ENCODE measurements at regions not wholly inside any gene's neighbourhood (a gene's known extent, or its start where the extent isn't known, plus 50 kb on each side); places are given as distances from the start of the nearest gene placed in this dataset.
"Not testable (repeated sequence)": the region's sequence is repeated elsewhere in the genome, so short reads cannot be mapped to it uniquely, and the experiment has no call there.

DNA sequence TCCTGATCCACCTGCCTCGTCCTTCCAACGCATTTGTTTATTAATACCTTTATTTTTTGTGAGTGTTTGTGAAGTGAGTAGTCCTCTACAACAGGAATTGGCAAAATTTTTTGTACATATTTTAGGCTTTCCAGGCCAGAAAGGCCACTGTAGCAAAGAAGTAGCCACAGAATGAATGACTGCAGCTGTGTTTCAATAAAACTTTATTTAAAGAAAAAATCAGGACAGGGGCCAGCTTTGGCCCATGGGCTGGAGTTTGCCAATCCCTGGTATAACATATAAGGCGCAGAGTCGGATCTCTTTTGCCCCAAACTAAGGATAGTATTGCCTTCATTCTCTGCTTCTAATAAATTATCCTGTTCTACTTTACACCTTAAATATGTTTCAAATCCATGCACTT lies 198.0 kb upstream of the COX10 start:
- DNase-seq: no peak

DNA sequence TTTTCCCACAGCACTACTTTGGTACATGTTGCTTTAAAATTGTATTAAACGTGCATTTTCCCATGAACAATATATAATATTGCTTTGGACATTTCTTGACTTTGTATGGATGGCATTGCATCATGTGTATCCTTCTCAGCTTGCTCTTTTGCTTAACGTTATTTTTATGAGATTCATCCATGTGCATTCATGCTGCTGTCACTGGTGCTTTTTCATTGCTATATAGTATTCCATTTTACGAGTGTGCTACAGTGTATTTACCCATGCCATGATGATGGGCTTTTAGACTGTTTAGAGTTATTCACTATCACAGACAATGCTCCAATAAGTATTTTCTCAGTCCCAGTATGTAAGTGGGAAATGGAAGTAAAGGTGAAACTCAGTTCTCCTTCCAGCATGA lies 195.2 kb upstream of the COX10 start:
- DNase-seq: no peak

DNA sequence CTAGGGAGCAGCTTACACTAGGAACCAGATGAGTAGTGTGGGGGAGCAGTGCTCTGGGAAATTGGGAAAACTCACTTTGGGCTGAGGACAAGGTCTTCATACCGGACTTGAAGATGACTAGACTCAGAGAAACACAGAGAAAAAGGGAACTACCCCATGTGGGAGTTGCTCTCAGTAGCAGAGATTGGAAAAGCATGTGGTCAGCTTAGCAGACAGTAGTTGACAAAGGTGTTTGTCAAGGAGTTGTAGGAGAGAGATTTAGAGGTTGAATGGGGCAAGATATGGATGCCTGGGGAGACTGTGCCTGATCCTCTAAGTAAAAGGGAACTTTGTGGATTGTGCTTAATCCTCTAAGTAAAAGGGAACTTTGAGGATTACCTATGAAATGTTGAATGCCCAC lies 194.5 kb upstream of the COX10 start:
- DNase-seq: no peak

DNA sequence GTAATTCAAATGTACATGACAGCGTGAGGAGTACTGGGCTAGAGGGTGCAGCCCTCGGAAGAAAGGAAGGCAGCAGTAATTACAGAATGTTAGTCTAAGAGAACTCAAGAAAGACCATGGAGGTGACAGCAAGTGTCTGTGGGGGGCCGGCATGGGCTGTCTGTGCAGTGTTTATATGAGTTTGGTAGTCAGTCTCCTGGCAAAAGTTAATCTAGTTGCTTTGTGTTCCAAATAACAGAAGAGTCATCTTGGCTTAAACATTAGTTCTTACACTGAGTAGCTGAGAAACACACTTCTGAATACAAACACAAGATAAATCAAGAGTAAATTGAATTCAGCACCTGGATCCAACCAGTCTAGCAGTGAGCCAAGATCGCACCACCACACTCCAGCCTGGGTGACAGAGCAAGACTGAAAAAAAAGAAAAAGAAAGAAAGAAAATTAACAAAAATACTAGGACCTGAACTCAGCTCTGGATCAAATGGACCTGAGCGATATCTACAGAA lies 189.3 kb upstream of the COX10 start:
- DNase-seq: no peak

DNA sequence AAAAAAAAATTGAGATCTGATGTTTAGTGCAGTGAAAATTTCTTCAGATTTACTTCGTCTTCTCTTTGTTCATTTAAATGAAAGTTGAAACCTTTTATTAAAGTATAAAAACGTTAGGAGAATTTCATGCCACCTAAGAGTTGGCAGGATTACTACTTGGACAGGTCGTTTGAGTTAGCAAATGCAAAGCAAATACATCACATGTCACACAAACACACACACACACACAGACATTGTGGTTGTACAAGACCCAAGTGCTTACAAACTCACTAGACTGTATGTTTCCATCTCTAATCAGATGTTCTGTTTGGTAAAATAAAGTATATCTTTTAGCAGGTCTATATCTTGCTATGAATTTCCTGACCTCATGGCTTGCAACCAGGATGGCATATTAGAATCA lies 185.6 kb upstream of the COX10 start:
- no peak for DNase-seq

DNA sequence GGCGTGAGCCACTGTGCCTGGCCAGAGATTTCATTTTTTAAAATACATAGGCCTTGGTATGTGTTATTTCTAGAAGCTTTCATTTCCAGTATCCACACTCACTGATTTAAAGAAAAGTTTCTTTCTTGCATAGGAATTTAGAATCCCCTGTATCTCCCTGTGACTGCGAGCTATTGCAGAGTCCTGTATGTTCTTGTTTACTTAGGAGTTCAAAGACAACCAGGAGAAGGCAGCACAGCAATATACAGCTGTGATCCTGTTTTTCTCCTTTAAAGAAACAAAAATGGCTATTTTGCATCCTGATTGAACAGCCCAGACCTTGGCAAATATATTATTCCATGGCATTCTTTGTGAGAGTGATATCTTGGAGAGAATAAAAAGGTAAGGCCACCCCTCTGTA lies 185.0 kb upstream of the COX10 start:
- no peak for DNase-seq

DNA sequence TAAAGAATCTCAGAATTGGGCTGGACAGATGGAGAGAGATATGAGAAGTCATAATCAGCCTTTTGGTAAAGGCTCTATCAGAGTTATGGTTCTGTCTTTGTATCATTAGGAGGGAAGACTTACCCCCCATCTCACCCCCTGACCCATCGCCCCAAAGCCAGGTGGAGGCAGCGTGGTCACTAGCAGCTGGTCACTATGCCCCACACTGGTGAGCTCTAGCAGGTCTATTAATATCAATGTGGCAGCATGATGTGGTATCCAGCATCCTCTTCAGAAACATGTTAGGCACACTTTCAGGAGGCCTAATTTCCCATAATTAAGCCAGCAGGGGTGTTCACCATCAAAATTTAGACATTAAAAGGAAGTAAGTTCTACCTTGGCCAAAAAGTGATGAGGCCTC lies 183.8 kb upstream of the COX10 start:
- no peak for DNase-seq

DNA sequence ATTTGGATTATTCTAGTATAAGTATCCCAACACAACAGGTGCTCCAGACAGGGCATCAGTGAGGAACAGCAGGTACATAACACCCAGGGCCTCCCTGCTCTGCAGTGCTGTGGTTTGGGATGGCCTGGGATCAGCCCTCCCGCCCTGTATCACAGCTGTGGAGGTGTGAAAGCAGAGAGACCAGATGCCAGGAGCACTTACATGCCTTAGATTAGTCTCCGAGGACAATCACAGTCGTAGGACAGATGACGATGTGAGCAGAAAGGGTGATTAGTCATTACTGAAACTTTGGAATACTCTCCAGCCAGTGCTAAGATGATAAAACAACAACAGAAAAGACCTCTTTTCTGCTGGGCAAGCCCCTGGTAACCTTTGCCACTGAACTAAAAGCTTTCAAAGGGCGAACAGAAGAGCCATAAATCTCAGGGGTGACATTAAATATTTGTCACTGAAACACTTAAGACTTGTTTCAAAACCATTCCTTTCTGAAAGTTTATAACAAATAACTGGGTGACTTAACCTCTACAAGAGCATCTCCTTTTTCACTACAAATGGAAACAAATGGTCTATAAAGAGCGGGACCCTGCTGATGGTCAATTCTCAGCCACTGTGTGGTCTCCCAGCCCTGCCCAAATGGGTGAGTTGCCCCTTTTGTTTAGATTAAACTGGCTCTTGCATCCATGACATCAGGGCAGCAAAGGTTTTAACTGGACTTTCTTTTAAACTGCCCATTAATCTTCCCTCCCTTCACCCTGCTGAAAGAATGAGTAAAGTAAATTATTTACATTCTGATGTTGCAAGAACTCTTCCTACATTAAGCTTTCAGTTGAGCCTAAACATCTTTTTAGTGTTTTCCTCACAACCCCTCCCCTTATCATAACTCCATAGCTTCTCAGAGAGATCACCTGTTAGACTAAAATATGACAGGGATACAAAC lies 183.1 kb upstream of the COX10 start:
- DNase-seq: no peak

DNA sequence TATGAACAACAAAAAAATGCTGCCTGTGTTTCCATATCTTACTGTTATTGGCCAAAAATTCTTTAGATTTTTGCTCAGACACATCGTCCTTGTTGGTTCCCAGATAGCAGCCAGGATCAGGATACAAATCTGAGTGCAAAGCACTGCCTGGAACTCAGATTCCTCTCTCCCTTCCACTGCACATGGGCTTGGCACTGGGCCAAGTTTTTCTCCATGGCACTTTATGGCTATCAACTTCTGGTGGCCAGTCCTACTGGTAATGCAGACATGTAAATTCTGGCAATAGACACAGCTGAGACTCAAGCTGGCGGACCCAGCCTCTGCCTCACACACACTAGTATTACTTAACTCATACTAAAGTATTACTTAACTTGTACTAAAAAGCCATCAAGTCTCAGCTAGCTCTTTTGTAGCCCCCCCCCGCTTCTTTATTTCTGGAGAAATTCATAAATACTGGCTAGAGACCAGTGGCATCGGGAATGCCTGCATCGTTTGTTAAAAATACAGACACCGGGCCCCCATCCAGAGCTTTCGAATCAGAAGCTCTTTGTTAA lies 181.2 kb upstream of the COX10 start:
- peak; percentile 0 for DNase-seq

DNA sequence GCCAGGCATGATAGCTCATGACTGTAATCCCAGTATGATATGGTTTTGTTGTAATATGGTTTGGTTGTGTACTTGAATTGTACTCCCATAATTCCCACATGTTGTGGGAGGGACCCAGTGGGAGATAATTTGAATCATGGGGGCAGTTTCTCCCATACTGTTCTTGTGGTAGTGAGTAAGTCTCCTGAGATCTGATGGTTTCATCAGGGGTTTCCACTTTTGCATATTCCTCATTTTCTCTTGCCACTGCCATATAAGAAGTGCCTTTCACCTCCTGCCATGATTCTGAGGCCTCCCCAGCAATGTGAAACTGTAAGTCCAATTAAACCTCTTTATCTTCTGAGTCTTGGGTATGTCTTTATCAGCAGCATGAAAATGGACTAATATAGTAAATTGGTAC lies 160.3 kb upstream of the COX10 start:
- not testable (repeated sequence) for DNase-seq

DNA sequence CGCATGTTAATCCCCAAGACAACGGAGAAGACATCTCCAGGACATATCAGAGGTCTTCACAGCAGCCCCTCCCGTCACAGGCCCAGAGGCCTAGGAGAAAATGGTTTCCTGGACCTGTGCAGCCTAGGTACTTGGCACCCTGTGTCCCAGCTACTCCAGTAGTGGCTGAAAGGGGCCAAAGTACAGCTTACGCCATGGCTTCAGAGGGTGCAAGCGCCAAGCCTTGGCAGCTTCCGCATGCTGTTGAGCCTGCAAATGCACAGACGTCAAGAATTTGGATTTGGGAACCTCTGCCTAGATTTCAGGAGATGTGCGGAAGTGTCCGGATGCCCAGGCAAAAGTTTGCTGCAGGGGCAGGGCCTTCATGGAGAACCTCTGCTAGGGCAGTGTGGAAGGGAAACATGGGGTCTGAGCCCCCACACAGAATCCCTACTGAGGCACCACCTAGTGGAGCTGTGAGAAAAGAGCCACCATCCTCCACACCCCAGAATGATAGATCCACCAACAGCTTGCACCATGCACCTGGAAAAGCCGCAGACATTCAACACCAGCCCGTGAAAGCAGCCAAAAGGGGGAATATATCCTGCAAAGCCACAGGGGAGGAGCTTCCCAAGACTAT lies 159.3 kb upstream of the COX10 start:
- no peak for DNase-seq

DNA sequence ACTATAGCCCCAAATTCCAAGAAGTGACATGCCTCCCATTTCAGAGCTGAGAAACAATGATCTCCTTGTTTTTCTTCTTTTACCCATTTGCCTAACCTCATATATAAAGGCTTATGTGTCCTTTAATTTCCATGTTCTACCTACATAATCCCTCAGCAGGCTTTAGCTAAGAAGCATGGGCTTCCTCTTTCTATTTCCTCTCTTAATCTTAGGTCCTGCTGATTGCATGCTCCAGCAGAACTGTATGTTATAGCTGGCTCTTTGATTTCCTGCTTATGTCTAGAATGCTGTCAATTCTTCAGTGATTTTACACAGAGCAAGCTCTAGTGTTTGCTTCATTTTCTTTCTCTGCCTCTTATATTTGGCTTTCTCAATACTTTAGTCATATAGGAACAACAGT lies 151.7 kb upstream of the COX10 start:
- DNase-seq: no peak

DNA sequence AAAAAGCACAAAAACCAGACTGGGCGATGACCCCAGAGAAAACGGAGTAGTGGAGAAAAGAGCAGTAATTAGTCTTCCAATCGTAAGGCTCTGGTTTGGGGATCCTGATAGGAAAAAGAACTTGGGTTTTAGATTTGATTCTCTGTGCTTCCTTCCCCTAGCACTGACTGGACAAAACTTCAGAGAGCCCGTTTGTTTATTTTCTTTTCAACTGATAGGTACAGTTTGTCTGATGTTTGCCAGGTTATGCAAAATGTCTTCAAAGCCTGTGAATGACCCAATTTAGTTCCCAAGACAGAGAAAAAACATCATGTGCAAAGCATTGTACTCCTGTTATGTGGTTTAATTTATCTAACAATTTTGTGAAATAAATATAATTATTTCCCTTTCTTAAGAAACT lies 151.1 kb upstream of the COX10 start:
- no peak for DNase-seq

DNA sequence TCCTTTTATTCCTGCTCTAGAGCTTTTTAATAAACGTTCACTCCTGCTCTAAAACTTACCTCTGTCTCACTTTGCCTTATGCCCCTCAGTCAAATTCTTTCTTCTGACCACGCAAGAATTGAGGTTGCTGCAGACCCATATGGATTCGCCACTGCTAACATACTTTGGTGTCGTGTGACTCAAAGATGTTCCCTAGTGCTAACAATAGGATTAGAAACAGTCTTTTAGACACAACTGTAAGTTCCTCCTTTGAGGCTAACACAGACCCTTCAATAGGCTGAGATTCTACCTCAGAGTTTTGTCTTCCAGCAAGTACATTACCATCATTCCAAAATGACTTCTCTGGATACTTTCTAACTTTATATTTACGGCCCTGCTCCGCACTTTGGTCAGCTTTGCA lies 149.5 kb upstream of the COX10 start:
- no peak for DNase-seq

DNA sequence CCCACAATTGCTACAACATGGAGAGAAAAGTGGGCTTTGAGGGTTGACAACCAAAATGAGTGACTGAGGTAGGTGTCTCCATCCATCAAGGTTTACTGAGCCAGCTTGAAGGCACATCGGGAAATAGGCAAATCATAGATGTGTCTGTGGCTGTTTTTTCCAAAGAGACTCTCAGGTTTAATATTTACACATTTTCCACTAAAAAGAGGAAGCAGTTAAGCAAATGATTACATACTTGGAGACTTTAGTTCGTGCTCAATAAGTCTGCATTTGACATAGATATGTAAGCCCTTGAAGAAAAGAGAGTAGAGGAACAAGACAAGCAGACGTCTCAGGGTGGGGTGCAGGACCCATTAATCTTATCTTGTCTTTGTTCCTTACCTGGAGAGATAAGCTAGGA lies 148.9 kb upstream of the COX10 start:
- DNase-seq: no peak

DNA sequence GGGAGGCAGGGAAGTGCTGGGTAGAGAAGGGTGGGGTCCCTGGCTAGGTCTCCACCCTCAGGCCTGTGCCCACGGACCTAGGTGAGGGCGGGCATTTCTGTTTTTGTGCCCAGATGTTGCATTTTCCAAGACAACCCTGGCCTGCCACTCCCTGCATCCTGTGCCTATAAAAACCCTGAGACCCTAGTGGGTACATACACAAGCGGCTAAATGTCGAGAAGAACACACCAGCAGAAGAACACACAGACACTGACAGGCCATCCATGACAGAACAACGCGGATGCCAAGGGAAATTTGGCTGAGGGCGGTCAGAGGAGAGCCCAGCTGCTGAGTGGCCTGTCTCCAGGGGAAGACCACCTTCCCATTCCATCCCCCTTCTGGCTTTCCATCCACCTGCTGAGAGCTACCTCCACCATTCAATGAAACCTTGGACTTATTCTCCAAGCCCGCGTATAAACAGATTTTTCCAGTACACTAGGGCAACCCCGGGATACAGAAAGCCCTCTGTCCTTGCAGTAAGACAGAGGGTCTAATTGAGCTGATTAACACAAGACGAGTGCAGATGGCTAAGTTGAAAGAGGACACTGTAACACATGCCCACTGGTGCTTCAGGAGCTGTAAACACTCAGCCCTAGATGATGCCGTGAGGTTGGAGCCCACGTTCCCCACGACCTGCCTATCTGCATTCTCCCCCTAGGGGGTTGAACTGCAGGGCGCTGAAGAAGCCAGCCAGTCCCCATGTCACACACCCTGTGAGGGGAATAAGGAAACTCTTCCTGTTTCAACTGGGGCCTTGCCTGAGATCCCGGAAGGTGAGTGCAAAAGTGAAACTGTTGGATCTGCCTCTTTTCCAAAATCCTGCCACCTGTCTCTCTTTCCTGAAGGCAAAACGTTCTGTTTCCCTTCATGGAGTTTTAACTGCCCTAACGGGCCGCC lies 147.2 kb upstream of the COX10 start:
- DNase-seq: no peak

DNA sequence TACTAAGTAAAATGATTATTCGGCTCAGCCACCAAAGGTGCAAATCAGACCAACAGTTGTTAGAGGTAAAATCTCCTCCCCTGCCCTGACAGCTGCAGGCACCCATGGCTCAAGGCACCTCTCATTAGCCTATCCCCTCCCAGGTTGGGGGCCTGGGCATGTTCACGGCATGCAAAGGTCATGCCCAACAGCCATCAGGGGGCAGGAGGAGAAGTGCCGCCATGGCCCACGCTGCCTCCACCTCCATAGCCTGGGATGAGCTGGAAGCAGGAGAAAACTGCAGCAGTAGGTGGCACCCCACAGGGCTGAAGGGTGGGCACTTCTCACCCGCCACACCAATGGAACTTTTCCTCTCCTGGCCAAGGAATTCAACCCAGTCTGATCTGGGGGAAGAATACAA lies 146.4 kb upstream of the COX10 start:
- DNase-seq: no peak

DNA sequence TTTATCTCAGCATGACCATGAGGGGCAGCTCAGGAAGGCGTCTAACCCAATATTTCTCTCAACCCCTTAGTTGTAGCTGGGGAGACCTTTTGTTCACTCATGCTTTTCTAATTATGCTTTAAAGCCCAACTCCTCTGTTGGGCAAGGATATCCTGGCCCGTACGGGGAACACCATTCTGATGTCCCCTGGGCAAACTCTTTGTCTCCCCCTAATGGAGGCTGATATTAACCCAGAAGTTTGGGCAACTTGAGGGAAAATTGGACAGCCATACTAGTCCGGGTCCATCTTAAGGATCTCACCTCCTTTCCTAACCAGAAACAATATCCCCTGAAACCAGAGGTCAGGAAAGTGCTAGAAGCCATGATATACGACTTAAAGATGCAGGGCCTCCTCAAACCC lies 143.7 kb upstream of the COX10 start:
- no peak for DNase-seq

DNA sequence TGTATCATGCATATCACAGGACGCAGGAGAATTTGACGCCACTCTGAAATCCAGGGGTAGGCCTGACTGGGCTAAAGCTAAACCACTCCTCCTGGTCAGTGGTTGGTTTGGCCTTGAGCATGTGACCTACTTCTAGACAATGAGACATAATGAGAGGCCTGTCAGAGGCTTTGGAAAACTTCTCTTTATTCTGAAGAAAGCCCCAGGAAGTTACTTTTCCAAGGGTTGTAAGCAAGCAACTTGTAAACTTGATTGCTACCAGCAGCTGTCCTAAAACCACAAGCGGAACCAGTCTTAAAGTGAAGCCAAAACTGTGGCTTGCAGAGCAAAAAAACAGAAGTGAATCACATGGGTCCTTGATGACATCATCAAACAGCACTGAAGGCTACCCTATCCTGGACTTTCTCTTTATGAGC lies 138.2 kb upstream of the COX10 start:
- no peak for DNase-seq

DNA sequence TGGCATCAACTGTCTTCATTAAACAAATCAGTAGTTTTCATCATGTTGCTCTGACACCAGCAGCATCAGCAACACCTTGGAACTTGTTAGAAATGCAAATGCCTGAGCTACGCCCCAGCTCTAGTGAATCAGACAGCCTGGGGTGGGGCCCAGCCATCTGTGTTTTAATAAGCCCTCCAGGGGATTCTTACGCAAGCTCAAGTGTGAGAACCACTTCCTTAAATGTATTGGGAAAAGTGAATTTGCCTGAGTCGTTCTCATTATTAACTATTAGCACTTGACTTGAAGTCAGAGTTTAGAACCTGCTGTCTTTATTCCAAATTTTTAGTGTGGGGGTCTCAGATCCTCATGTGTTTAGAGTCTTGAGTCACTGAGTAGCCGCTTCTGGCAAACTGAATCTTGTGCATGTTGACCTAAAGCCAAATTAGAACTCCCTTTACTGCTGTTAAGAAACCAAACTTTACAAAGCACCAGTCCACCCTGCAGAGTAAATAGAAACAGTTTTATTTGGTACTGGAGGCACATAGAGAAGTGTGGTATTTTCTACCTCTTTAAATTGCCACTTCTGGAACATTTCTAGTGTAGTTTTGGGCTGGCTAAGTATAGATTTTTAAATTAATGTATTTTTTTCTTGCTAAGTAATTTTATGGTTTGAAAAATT lies 137.4 kb upstream of the COX10 start:
- no peak for DNase-seq

DNA sequence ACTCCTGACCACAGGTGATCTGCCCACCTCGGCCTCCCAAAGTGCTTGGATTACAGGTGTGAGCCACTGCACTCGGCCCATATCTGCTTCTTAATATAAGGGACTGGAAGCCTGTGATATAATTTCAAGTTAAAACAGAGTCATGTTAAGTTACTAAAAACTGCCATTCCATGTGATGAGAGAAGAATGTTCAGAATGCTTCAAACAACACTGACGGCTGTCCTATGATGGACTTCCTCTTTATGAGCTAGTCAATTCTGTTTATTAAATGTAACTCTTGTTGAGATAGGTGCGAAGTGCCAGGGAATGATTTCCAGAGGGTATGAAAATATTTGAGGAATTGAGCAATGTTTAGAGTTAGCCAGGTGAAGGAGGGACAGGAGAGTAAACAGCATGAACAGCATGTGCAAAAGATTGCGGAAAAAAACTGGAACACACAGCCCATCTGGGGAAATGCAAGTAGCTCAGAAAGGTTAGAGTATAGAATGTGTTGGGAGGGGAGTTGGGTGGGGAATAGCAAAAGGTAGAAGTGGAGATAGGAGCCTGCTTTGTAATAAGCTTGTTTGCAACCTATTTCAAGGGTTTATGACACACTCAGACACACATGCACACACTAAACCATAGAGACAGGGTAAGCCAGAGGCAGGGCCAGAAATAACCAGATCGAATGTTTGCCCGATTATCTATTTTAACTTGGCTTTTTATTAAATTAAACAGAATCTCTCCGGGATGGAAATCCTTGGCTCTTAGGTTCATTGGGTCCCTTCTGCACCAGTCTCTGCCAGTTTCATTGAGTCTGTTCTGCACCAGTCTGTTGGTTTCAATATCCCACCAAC lies 135.6 kb upstream of the COX10 start:
- DNase-seq: no peak
